HL-60/S4 treated with phorbol 12-myristate 13-acetate at 8.2 ng/mL for 4 days and 3 days (cell line): ENCODE measurements at regions not wholly inside any gene's neighbourhood (a gene's known extent, or its start where the extent isn't known, plus 50 kb on each side); places are given as distances from the start of the nearest gene placed in this dataset.
"Not testable (repeated sequence)": the region's sequence is repeated elsewhere in the genome, so short reads cannot be mapped to it uniquely, and the experiment has no call there.

Source experiments
- in situ Hi-C: fragments of 300-500 bp; cut with MboI; formaldehyde crosslinking; loops from 2 replicates; pipeline ENCODE4 v1.15.0; 2022; ENCODE audit warnings: low sequenced_read_pairs

GRCh38 chr5:126677121-126677520 is 76.4 kb downstream of the PHAX start:
- in situ Hi-C loops, result loop anchor here (10.0 kb wide), 1 partner anchor 108 kb away; no protein-coding TSS in a partner anchor

DNA sequence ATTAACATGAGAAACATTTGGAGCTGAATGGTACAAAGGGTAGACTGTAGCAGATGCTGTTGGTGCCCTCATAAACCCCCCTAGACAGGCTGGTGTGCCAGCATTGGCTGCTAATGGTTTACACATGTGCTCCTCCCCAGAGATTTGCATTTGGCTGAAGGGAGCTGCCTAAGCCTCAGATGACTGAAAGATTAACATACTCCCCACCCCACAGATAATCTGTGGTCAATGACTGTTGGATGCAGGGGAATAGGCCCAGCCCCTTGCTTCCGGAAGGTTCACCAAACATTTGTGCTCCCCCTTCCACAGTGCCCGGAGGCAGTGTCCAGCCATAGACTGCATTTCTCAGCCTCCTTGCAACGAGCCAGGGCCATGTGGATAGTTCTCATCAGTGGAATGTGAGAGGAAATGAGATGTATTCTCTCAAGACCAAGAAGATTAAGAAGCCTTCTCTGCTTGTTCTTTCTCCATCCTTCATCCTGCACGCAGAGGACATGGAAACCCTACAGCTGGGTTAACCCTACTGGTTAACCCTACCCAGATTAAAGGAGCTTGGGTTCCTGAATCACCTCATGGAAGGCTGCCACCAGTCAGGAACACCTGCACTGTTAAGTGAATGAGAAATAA is 79.6 kb downstream of the PHAX start:
- in situ Hi-C loops, result no loop called here

GRCh38 chr5:126681314-126681713 is 80.6 kb downstream of the PHAX start:
- in situ Hi-C loops, result not testable (repeated sequence)

- in situ Hi-C loops, result no loop called here
Measured at GRCh38 chr5:126681970-126682369, 81.2 kb downstream of the PHAX start.

GRCh38 chr5:126682856-126683255 is 82.1 kb downstream of the PHAX start:
- in situ Hi-C loops, result no loop called here

DNA sequence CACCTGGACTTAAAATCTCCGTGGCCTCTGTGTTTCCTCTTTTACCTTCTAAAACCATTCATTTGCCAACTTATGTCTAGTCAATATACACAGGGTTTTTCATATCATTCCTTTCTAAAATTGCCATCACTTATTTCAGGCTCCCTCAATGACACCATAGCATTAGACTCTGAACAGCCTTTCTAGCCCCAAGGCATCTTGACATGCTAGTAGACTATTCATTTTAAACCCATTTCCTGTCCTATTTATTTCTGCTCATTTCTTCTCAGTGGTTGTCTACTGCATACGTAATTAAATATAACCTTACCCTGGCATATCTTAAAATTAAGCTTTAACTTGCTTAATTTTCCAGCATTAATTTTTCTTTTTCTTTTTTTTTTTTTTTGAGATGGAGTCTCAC is 83.2 kb downstream of the PHAX start:
- in situ Hi-C loops, result no loop called here

DNA sequence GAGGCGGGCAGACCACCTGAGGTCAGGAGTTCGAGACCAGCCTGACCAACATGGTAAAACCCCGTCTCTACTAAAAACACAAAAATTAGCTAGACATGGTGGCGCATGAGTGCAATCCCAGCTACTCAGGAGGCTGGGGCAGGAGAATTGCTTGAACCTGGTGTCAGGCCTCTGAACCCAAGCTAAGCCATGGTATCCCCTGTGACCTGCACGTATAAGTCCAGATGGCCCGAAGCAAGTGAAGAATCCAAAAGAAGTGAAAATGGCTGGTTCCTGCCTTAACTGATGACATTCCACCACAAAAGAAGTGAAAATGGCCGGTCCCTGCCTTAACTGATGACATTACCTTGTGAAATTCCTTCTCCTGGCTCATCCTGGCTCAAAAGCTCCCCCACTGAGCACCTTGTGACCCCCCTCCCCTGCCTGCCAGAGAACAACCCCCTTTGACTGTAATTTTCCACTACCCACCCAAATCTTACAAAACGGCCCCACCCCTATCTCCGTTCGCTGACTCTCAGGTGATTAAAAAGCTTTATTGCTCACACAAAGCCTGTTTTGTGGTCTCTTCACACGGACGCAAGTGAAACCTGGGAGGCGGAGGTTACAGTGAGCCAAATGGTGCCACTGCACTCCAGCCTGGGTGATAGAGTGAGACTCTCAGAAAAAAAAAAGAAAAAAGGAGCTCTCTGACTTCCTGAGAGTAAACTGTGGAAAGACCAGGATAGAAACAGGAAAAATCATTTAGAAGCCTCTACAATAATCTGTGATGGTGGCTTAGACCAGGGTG is 84.1 kb downstream of the PHAX start:
- in situ Hi-C loops, result not testable (repeated sequence)

DNA sequence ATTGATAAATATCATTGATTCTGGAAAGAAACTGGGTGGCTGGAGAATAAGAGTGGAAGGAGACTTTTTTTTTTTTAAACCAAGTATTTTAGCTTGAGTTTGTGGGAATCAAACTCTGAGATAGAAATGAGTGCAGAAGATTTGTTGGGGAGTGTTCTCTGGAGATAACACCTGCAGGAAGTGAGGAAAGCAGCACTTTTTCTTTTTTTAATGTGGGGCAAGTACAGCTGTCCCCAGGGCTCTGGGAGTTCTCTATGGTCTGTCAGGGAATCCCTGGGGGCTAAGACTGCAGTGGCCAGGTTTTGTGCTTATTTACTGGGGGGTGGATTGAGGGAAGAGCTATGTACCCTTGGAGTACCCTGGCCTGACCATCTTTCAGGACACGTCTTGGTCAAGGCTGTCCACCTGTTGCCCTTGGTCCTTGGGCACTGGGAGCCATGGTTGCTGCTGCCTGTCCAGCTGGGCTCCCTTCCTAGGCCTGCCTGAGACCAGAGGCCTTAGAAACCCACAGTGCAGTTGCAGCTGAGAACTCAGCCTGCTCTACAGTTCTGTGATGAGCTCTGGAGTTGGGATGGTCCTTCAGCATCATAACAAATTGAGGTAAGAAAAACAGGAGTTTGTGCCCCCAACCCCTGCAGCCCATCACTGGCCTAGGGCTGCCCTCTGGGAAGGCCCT is 85.8 kb downstream of the PHAX start:
- in situ Hi-C loops, result no loop called here

- in situ Hi-C loops, result no loop called here
Measured at GRCh38 chr5:126692971-126693370, 84.0 kb upstream of the LMNB1 start.

DNA sequence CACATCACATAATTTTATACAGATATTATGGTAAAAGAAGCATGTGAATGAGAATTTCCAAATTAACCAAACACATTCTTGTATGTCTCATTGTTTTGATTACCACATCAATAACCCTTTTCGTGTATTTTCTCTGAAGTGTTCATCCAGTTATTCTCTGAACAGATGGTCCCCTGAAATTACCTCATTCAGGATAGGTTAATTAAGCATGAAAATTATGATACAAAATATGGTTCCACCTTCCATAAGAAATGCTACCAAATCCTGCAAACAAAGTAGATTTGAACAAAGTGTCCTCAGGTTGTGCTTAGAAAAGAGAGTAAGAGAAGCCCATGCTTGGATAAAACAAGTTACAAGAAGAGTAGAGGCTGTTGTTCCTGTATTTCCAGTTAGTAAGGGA is 83.1 kb upstream of the LMNB1 start:
- in situ Hi-C loops, result no loop called here

GRCh38 chr5:126694403-126694802 is 82.5 kb upstream of the LMNB1 start:
- in situ Hi-C loops, result no loop called here

- in situ Hi-C loops, result no loop called here
Measured at GRCh38 chr5:126695091-126695490, 81.8 kb upstream of the LMNB1 start.

DNA sequence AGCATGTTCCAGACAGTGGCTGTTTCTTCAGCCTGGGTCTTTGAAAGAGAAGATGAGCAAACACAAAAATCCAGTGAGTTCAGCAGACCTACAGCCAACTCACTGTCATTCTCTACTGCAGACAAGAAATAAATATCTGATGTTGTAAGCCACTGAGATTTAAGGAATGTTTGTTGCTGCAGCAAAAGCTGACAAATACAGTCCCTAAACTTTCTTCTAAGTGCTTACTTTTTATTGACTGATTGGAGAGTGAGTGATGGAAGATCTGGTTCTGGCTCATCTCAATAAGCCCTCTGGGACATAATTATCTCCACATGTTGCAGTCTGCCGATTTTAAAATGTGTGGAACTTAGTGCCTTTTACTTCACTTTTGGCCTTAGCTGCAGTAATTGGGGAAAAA is 69.9 kb upstream of the LMNB1 start:
- in situ Hi-C loops, result no loop called here

- in situ Hi-C loops, result no loop called here
Measured at GRCh38 chr5:126715765-126716164, 61.2 kb upstream of the LMNB1 start.

DNA sequence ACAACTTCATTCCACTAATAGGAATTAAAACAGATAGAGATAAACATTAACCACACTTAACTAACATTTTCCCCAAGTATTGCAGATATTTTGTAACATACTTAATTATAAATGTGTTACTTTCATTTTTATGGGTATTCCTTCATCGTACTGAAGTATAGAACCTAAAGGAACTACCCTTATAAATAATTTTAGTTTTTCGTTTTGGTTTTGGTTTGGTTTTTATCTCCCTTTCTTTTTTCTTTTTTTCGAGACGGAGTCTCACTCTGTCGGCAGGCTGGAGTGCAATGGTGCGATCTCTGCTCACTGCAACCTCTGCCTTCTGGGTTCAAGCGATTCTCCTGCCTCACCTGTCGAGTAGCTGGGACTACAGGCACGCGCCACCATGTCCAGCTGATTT is 60.1 kb upstream of the LMNB1 start:
- in situ Hi-C loops, result no loop called here

DNA sequence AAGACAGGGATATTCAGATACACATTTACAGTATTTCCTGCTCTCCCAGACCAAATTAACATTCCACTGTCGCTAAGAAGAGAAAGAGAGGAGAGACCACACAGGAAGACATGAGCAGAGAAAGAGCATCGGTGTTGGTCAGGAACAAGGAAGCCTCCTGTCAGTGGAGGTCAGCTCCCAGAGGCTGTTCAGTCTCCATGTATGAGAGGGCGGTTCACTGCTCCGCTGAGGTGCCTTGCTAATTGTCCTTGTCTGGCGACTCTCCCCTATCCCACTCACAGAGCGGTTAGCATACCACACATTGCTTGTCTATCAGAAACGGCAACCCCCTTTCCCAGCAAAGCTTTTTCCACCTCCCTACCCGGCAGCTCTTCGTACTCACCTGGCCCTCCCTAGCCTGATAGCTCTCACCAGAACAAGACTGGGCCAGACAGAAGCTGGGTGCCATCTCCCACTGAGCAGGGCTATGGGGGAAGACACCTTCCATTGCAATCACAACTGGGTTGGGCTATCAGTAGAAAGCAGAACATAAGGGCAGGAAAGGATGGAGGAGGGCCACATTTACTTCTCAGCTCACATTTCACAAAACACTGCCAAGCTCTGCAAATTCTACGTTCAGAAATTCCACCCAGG is 58.6 kb upstream of the LMNB1 start:
- in situ Hi-C loops, result no loop called here

DNA sequence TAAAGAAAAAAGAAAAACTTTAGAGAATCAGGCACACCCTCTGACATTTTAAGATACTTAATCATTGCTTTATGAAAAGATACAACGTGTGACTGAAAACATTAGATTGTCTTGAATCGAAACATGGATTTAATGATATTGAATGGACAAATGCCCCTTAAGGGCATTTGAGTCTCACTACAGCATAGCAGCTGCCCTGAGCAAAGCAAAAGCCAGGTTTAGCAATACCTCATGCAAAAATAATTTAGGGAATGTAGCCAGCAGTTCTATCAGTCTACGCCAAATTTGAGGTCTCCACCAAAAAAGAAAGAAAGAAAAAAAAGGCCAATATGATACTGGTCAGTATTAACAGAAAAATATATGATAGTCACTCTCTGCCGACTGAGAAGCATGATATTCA is 56.6 kb upstream of the LMNB1 start:
- in situ Hi-C loops, result no loop called here

GRCh38 chr5:126723643-126724042 is 53.3 kb upstream of the LMNB1 start:
- in situ Hi-C loops, result no loop called here
